HG02763 (cell line): ENCODE measurements at regions not wholly inside any gene's neighbourhood (a gene's known extent, or its start where the extent isn't known, plus 50 kb on each side); places are given as distances from the start of the nearest gene placed in this dataset.
A peak's percentile ranks its signal among the peaks of the same experiment; 100 is the strongest.

Experiments used
- ATAC-seq: cut with Tn5 transposase; IDR thresholded peaks from one replicate; pipeline ENCODE4 v1.9.1; 2021; ENCODE audit warnings: mild to moderate bottlenecking, moderate library complexity; ENCODE audit not compliant: unreplicated experiment

- no peak for ATAC-seq
Measured at GRCh38 chr21:24050231-24050630, 1557.0 kb downstream of the MRPL39 start.

GRCh38 chr21:24046829-24047443 lies 1560.3 kb downstream of the MRPL39 start:
- no peak for ATAC-seq

GRCh38 chr21:24045775-24046215 lies 1561.5 kb downstream of the MRPL39 start:
- ATAC-seq = no peak

DNA sequence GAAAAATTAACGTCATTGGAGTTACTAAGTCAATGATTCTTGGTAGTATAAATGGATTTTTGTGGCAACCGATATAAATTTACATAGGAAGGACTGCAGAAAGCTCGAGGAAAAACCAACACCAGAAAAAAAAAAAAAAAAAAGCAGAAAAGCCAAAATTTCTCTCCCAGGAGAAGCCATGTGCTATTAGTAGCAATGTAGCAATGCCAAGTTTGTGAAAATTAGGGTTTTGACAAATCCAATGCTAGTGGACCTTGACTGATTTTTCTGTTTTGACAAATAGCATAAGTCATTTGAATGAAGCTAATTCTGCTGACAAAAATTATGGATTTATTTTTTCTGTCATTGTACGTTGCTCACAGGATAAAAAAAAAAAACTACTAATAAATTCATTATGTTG lies 1561.9 kb downstream of the MRPL39 start:
- ATAC-seq = no peak

GRCh38 chr21:24042687-24043086 lies 1564.6 kb downstream of the MRPL39 start:
- ATAC-seq = no peak

DNA sequence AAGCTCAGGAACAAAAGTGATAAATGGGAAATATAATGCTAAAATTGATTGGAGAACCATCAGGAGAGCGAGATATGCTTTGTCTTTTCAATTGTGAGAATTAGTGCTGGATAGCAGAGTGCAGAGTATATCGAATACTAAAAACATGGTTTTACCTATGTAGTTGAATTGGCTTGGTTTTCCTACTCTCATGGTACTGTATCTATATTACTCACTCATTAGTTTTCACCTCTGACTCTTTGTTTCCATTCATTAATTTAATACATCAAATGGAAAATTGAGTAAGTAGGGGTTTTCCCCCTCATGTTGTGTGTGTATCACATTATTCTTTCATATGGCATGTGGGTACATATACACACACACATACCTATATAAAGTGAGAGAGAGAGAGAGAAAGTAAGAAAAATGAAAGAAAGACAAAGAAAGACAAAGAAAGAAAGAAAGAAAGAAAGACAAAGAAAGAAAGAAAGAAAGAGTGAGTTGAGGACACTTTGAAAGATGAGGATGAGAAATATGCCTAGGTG lies 1574.5 kb downstream of the MRPL39 start:
- no peak for ATAC-seq

- ATAC-seq = no peak
Measured at GRCh38 chr21:24027396-24027795, 1579.9 kb downstream of the MRPL39 start.

GRCh38 chr21:24025101-24025500 lies 1582.2 kb downstream of the MRPL39 start:
- ATAC-seq = no peak

- no peak for ATAC-seq
Measured at GRCh38 chr21:24023936-24024335, 1583.3 kb downstream of the MRPL39 start.

GRCh38 chr21:24023402-24023801 lies 1583.9 kb downstream of the MRPL39 start:
- no peak for ATAC-seq

DNA sequence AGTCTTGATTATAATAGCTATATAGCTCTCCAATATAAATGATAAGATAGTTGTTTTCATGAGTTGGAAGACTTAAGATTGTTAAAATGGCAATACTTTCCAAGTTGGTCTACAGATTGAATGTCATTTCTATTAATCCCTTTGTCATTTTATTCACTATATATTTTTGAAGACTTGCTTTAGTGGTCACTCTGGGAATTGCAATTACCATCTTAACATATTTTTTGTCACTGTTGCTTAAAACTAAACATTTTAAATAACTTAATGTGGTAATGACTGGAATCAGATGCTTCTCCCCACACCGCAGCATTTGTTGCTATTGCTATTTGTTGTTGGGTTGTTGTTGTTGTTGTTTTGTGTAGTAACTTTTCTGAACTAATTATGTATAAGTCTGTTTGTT lies 1592.9 kb downstream of the MRPL39 start:
- no peak for ATAC-seq

- ATAC-seq = no peak
Measured at GRCh38 chr21:24011087-24011486, 1596.2 kb downstream of the MRPL39 start.

GRCh38 chr21:24007592-24007991 lies 1599.7 kb downstream of the MRPL39 start:
- no peak for ATAC-seq

DNA sequence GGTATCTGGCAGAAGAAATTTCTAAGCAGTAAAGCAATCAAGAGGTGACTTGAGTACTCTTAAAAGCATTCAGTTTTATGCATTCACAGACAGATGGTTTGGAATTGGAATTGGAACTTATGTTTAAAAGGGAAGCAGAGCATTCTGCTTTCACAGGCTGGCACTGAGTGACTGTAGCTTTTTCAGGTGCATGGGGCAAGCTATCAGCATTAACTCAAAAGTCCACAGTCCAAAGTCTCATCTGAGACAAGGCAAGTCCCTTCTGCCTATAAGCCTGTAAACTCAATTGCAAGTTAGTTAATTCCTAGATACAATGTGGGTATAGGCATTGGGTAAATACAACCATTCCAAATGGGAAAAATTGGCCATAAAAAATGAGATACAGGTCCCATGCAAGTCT lies 1620.3 kb downstream of the MRPL39 start:
- no peak for ATAC-seq

DNA sequence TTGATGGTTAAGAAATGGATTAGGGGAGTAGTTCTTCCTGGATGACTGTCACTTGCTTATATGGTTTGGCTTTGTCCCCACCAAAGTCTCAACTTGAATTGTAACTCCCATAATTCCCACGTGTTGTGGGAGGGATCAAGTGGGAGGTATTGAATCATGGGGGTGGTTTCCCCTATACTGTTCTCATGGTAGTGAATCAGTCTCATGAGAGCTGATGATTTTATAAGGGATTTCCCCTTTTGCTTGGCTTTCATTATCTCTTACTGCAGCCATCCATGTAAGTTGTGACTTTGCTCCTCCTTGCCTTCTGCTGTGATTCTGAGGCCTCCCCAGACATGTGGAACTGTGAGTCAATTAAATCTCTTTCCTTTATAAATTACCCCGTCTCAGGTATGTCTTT lies 1621.1 kb downstream of the MRPL39 start:
- ATAC-seq = no peak

DNA sequence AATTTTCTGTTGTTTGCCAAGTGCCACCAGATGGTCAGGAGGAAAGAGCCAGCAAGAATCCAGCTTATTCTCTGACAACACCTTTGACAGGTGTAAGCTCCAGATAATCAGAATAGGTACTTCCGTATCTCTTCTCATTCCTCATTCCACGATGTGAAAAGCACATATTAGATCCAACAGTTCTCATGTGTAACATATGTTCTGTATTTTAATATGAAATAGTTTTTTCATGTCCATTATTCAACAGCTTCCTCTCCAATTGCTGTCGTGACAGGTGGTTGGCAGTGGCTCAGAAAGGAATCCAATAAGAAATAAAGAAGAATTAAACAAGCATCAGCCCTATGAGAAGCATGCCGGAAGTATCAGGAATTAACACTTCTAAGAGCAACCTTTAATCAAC lies 1624.7 kb downstream of the MRPL39 start:
- ATAC-seq = no peak

DNA sequence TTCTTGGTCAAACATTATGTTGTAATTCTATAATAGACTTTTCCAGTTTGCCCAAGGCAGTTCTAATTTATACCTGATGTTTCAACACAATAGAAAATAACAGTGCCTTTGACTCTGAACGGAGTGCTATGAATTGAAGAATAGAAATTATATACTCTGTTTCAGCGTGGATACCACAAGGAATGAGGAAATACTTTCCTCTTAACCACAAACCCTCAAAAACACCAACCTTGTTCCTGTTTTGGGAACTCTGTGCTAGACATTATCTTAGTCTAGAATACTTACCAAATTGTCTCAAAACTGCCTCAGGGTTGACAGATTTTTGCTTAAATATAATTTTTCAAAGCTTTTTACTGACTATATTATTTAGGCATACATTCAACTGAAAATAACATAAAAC lies 1629.3 kb downstream of the MRPL39 start:
- ATAC-seq = no peak

DNA sequence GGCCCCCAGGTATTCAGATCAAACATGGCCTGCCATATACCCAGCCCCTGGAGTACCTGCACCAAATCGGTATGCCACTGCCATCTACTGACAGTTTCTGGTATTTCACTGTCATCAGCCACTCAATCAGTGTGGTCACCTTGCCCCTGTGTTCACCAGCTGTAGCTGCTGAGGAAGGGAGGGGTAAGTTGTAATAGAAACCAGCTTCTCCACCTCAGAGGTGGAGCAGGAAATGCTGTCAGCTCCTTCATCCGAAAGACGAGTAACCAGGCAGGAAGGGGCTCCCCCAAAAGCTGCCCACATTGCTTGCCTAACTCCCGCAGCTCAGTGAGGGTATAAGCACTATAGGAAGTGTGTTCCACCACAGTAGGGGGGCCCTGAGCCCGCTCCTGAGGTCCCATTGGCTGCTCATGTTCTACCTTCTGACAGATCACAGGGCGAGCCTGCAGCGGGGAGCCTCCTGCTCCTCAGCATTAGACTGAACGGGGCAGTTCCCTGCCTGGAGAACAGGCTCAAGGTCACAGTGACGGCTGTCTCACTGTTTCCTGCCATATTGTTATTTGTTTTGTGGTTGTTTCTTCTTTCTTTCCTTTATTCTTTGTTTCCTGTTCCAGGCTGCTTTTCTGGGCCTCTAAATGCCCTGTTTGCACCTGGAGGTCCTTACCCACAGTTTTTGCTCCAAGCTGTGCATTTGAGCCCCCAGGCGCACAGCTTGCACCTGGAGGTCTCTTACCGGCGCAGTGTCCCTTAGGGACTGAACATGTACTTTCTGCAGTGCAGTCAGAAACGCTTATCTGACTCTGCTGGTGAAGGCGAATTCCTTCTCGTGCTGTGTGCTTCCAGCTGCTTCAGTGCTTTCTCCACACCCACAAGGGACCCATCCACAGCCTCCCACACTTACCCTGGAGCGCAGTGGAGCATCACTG lies 1638.3 kb downstream of the MRPL39 start:
- peak; percentile 91 for ATAC-seq

DNA sequence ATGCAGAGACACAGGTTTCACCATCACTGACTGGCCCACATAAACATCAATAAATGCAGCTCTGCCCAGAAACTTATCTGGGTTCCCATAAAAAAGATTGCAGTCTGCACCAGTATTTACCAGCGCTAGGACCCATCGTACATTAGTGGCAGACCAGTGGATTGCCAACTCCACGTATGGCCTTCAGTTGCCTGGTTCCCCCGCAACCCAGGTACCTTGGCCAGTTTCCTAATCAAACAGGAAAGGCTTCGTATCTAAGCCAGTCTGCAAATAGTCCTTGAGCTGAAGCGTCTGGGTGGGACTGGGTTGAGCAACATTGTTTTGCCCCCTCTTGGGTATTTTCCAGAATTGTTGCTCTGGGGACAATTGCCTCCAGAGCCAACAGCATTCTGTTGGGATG lies 1639.3 kb downstream of the MRPL39 start:
- ATAC-seq = no peak

DNA sequence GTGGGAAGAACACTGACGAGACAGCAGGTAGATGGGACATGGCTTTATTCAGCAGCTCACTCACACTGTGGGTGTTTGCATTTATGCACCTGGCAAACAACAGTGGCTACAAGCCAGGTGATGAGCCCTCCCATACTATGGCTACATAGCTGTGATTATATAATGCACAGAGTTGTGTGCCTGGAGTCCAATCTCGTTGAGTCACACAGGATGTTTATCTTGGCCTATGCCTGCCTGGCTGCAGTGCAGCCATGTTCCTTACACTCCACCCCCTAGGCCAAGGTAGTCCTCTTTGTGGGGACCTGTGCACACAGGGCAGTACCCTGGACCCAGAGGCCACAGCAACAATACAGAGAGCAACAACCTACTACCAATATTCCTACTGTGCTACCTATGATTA lies 1643.8 kb downstream of the MRPL39 start:
- ATAC-seq = no peak

- ATAC-seq = no peak
Measured at GRCh38 chr21:23960769-23961168, 1646.5 kb downstream of the MRPL39 start.
